ENCODE measurements at regions not wholly inside any gene's neighbourhood (a gene's known extent, or its start where the extent isn't known, plus 50 kb on each side); places are given as distances from the start of the nearest gene placed in this dataset.

GRCh38 chr22:26922806-26923205 is 265.4 kb downstream of the MIAT start:
- Histone ChIP-seq H3K27me3 (ENCODE audit: control insufficient read depth, insufficient read depth, low read length) (no peaks in the 10 kb centered on the region), H3K9ac (no peak overlapping the region), H3K79me2 (no peaks in the 10 kb centered on the region), H3K27ac (no peak overlapping the region), H3K9me3 (ENCODE audit: control insufficient read depth, low read length) (no peaks in the 10 kb centered on the region), H2AFZ (no peak overlapping the region), H3K36me3 (ENCODE audit: control insufficient read depth, insufficient read depth, low read length) (no peaks in the 10 kb centered on the region), H3K4me3 (ENCODE audit: low read depth, low read length) (no peak overlapping the region), H3K4me1 (no peaks in the 10 kb centered on the region), H3K4me2 (ENCODE audit: low read length) (no peak overlapping the region)
- TF ChIP-seq, protein P1, sequence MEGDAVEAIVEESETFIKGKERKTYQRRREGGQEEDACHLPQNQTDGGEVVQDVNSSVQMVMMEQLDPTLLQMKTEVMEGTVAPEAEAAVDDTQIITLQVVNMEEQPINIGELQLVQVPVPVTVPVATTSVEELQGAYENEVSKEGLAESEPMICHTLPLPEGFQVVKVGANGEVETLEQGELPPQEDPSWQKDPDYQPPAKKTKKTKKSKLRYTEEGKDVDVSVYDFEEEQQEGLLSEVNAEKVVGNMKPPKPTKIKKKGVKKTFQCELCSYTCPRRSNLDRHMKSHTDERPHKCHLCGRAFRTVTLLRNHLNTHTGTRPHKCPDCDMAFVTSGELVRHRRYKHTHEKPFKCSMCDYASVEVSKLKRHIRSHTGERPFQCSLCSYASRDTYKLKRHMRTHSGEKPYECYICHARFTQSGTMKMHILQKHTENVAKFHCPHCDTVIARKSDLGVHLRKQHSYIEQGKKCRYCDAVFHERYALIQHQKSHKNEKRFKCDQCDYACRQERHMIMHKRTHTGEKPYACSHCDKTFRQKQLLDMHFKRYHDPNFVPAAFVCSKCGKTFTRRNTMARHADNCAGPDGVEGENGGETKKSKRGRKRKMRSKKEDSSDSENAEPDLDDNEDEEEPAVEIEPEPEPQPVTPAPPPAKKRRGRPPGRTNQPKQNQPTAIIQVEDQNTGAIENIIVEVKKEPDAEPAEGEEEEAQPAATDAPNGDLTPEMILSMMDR (IDR thresholded peaks at IDR 0.05) = no peak

DNA sequence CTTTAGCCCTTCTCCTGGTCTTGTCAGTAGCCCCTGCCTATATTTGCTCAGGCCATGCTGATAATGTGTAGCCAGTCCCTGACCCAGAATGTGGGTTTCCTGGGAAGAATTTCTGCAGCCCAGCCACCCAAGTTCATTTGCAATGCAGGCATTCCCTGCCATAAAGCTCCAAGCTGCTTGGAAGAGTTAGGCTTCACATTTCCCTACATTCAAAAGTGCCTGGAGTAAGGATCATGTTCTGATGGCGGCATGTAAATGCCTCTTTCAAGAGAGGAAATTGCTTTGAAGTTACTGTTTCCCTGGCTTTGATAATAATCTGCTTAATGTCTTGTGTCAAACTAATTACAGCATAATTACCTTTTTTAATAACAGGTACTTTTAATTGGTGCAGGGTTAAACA is 266.1 kb downstream of the MIAT start:
- H3K27ac ChIP-seq = no peak overlapping the region
- TF ChIP-seq, protein P1 (IDR thresholded peaks at IDR 0.05) = no peak
- no peak overlapping the region for H3K4me2 ChIP-seq (ENCODE audit: low read length)
- no peak overlapping the region for H3K4me3 ChIP-seq (ENCODE audit: low read depth, low read length)
- H2AFZ ChIP-seq = no peak overlapping the region
- H3K9me3 ChIP-seq (ENCODE audit: control insufficient read depth, low read length) = no peaks in the 10 kb centered on the region
- no peak overlapping the region for H3K9ac ChIP-seq
- no peaks in the 10 kb centered on the region for H3K4me1 ChIP-seq
- no peaks in the 10 kb centered on the region for H3K36me3 ChIP-seq (ENCODE audit: control insufficient read depth, insufficient read depth, low read length)
- H3K79me2 ChIP-seq = no peaks in the 10 kb centered on the region
- H3K27me3 ChIP-seq (ENCODE audit: control insufficient read depth, insufficient read depth, low read length) = no peaks in the 10 kb centered on the region

DNA sequence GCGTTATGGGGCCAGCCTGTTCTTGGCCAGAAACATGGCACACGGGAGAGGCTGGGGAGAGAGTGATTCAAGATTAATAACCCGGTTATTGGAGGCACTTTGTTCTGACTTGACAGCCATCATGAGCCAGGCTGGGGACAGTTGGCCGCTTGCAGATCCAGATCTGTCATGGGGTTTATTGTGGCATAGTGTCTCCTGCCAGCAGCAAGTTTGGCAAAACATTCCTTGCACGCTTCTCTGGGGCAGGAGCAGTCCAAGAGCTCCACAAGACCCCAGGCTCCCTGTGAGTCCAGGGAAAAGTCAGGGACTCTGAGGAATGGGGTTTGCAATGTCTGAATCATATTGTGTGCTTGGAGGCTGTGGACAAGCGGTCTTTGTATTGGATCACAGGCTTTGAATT is 270.4 kb downstream of the MIAT start:
- TF ChIP-seq, protein P1 (IDR thresholded peaks at IDR 0.05) = no peak
- H3K9ac ChIP-seq = no peak overlapping the region
- H3K4me1 ChIP-seq = no peaks in the 10 kb centered on the region
- no peaks in the 10 kb centered on the region for H3K9me3 ChIP-seq (ENCODE audit: control insufficient read depth, low read length)
- H3K27me3 ChIP-seq (ENCODE audit: control insufficient read depth, insufficient read depth, low read length) = no peaks in the 10 kb centered on the region
- no peak overlapping the region for H3K4me3 ChIP-seq (ENCODE audit: low read depth, low read length)
- no peak overlapping the region for H2AFZ ChIP-seq
- no peaks in the 10 kb centered on the region for H3K79me2 ChIP-seq
- no peak overlapping the region for H3K4me2 ChIP-seq (ENCODE audit: low read length)
- H3K27ac ChIP-seq = no peak overlapping the region
- no peaks in the 10 kb centered on the region for H3K36me3 ChIP-seq (ENCODE audit: control insufficient read depth, insufficient read depth, low read length)

DNA sequence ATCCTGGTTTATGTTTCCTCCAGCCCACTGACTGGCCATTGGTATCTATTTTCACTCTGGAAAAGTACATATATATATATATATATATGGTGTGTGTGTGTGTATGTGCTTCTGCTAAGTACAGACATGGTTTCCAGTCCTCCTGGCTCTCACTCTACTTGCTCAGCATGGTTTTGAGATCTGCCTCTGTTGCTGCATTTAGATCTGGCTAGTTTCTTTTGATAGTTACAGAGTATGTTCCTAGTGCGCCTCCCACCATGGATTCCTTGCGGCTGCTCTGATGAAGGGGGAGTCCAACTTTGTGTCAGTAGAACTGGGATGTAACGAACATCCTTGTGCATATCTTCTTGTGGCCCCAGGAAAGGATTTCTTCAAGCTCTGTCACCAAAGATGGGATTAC is 274.1 kb downstream of the MIAT start:
- Histone ChIP-seq H3K4me2 (ENCODE audit: low read length) (no peak overlapping the region), H3K79me2 (no peaks in the 10 kb centered on the region), H3K4me3 (ENCODE audit: low read depth, low read length) (no peak overlapping the region), H2AFZ (no peak overlapping the region), H3K36me3 (ENCODE audit: control insufficient read depth, insufficient read depth, low read length) (no peaks in the 10 kb centered on the region), H3K9ac (no peak overlapping the region), H3K4me1 (no peaks in the 10 kb centered on the region), H3K9me3 (ENCODE audit: control insufficient read depth, low read length) (no peaks in the 10 kb centered on the region), H3K27ac (no peak overlapping the region), H3K27me3 (ENCODE audit: control insufficient read depth, insufficient read depth, low read length) (no peaks in the 10 kb centered on the region)
- TF ChIP-seq, protein P1 (IDR thresholded peaks at IDR 0.05) = no peak

- no peaks in the 10 kb centered on the region for H3K27me3 ChIP-seq (ENCODE audit: control insufficient read depth, insufficient read depth, low read length)
- no peak overlapping the region for H2AFZ ChIP-seq
- H3K36me3 ChIP-seq (ENCODE audit: control insufficient read depth, insufficient read depth, low read length) = no peaks in the 10 kb centered on the region
- H3K4me1 ChIP-seq = no peaks in the 10 kb centered on the region
- no peaks in the 10 kb centered on the region for H3K79me2 ChIP-seq
- TF ChIP-seq, protein P1 (IDR thresholded peaks at IDR 0.05) = no peak
- H3K4me2 ChIP-seq (ENCODE audit: low read length) = no peak overlapping the region
- H3K9ac ChIP-seq = no peak overlapping the region
- no peaks in the 10 kb centered on the region for H3K9me3 ChIP-seq (ENCODE audit: control insufficient read depth, low read length)
- H3K27ac ChIP-seq = no peak overlapping the region
- no peak overlapping the region for H3K4me3 ChIP-seq (ENCODE audit: low read depth, low read length)
Observed at GRCh38 chr22:26933105-26933590, 275.8 kb downstream of the MIAT start.
